ENCODE measurements at regions not wholly inside any gene's neighbourhood (a gene's known extent, or its start where the extent isn't known, plus 50 kb on each side); places are given as distances from the start of the nearest gene placed in this dataset.
"Not testable (repeated sequence)": the region's sequence is repeated elsewhere in the genome, so short reads cannot be mapped to it uniquely, and the experiment has no call there.

DNA sequence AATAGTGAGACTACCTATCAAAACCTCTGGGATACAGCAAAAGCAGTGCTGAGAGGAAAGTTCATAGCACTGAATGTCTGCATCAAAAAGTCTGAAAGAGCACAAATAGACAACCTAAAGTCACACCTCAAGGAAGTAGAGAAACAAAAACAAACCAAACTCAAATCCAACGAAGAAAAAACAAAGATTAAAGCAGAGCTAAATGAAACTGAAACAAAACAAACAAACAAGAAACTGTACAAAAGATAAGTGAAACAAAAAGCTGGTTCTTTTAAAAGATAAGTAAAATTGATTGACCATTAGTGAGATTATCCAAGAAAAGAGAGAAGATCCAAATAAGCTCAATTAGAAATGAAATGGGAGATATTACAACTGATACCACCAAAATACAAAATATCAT lies 378.3 kb upstream of the NDST4 start:
- H3K9me3 Mint-ChIP-seq, result peaks cover 4% of the 10 kb centered on the region
- H3K36me3 Mint-ChIP-seq (ENCODE audit: low read depth), result no peaks in the 10 kb centered on the region
- no peaks in the 10 kb centered on the region for H3K4me1 Mint-ChIP-seq
- TF ChIP-seq, protein P1, sequence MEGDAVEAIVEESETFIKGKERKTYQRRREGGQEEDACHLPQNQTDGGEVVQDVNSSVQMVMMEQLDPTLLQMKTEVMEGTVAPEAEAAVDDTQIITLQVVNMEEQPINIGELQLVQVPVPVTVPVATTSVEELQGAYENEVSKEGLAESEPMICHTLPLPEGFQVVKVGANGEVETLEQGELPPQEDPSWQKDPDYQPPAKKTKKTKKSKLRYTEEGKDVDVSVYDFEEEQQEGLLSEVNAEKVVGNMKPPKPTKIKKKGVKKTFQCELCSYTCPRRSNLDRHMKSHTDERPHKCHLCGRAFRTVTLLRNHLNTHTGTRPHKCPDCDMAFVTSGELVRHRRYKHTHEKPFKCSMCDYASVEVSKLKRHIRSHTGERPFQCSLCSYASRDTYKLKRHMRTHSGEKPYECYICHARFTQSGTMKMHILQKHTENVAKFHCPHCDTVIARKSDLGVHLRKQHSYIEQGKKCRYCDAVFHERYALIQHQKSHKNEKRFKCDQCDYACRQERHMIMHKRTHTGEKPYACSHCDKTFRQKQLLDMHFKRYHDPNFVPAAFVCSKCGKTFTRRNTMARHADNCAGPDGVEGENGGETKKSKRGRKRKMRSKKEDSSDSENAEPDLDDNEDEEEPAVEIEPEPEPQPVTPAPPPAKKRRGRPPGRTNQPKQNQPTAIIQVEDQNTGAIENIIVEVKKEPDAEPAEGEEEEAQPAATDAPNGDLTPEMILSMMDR (IDR thresholded peaks at IDR 0.05; ENCODE audit: unreplicated experiment in 3 of 3), result no peak
- H3K27me3 Mint-ChIP-seq (ENCODE audit: low read depth), result no peaks in the 10 kb centered on the region
- no peak overlapping the region for H3K27ac Mint-ChIP-seq
- H3K4me3 Mint-ChIP-seq, result no peak overlapping the region

DNA sequence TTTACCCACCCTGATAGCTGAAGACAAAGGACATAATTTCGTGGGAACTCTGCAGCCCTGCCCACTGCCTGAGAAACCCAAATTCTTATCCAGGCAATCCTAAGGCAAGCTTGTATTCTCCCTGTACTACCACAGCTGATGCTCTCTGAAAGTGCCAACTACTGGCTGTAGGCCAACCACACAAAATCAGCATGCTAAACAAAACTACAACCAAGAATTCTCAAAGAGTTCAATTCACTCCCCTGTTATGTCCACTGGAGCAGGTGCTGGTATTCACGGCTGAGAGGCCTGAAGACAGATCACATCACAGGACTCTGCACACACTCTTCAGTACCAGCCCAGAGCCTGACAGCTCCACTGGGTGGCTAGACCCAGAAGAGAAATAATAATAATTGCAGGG lies 375.9 kb upstream of the NDST4 start:
- TF ChIP-seq, protein P1 (IDR thresholded peaks at IDR 0.05; ENCODE audit: unreplicated experiment in 3 of 3), result no peak
- peaks cover 4% of the 10 kb centered on the region for H3K9me3 Mint-ChIP-seq
- H3K36me3 Mint-ChIP-seq (ENCODE audit: low read depth), result no peaks in the 10 kb centered on the region
- no peaks in the 10 kb centered on the region for H3K4me1 Mint-ChIP-seq
- H3K27ac Mint-ChIP-seq, result no peak overlapping the region
- no peak overlapping the region for H3K4me3 Mint-ChIP-seq
- no peaks in the 10 kb centered on the region for H3K27me3 Mint-ChIP-seq (ENCODE audit: low read depth)

DNA sequence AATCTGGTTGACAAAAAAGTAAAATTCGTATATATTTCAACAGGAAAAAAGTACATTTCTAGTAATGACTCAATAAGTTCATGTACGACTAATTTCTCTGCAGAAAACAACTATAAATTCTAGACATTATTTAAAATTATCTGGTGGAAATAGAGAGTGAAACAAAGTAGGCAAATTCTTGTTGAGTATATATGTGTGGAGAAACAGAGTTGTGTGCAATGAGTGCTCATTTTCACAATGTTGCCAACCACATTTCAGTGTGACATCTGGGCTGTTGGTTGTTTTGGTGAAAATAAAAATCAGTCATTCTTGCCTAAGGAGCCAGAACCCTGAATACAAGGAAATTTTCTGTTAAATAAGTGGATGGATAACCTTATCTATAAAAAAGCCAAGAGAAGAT lies 372.0 kb upstream of the NDST4 start:
- no peaks in the 10 kb centered on the region for H3K4me1 Mint-ChIP-seq
- no peaks in the 10 kb centered on the region for H3K27me3 Mint-ChIP-seq (ENCODE audit: low read depth)
- no peak overlapping the region for H3K4me3 Mint-ChIP-seq

DNA sequence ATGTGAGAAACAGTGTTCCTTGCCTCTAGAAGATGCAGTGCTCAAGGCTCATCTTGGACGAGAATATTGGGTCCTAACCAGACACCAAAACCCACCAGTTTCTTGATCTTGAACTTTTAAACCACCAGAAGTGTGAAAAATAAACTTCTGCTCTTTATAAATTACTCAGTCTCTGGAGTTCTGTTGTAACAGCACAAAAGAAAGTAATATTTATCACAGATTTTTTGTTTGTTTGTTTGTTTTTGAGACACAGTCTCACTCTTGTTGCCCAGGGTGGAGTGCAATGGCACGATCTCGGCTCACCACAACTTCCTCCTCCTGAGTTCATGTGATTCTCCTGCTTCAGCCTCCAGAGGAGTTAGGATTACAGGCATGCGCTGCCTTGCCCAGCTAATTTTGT lies 371.1 kb upstream of the NDST4 start:
- no peak overlapping the region for H3K4me3 Mint-ChIP-seq
- H3K27me3 Mint-ChIP-seq (ENCODE audit: low read depth), result no peaks in the 10 kb centered on the region
- H3K27ac Mint-ChIP-seq, result no peak overlapping the region

More for the DNA sequence above, 372.0 kb upstream of the NDST4 start:
- peaks cover 3% of the 10 kb centered on the region for H3K9me3 Mint-ChIP-seq
- H3K36me3 Mint-ChIP-seq (ENCODE audit: low read depth), result no peaks in the 10 kb centered on the region
- TF ChIP-seq, protein P1 (IDR thresholded peaks at IDR 0.05; ENCODE audit: unreplicated experiment in 3 of 3), result no peak
- H3K27ac Mint-ChIP-seq, result no peak overlapping the region

DNA sequence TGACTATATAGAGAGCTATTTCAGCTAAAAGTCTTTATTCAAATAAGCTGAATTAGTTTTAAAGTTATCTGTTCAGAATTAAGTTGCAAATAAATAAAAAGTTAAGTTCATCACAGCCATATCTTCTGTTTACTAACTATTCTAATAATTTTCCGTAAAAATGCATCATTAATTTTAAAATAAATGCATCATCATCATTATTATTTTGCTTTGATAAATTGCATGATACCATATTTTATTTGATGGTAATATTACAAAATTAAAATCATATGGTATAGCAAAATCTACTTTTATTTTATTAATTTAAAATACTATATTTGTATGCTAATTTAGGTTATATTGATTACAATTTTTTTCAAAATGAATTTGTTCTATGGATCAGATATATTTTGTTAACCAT lies 357.3 kb upstream of the NDST4 start:
- Mint-ChIP-seq H3K36me3 (ENCODE audit: low read depth) (no peaks in the 10 kb centered on the region), H3K9me3 (no peaks in the 10 kb centered on the region), H3K27me3 (ENCODE audit: low read depth) (no peaks in the 10 kb centered on the region), H3K4me3 (no peak overlapping the region), H3K27ac (no peak overlapping the region), H3K4me1 (no peaks in the 10 kb centered on the region)
- TF ChIP-seq, protein P1 (IDR thresholded peaks at IDR 0.05; ENCODE audit: unreplicated experiment in 3 of 3), result no peak

More for the DNA sequence above, 371.1 kb upstream of the NDST4 start:
- Mint-ChIP-seq H3K4me1 (no peaks in the 10 kb centered on the region), H3K36me3 (ENCODE audit: low read depth) (no peaks in the 10 kb centered on the region), H3K9me3 (peaks cover 3% of the 10 kb centered on the region)
- TF ChIP-seq, protein P1 (IDR thresholded peaks at IDR 0.05; ENCODE audit: unreplicated experiment in 3 of 3), result no peak

DNA sequence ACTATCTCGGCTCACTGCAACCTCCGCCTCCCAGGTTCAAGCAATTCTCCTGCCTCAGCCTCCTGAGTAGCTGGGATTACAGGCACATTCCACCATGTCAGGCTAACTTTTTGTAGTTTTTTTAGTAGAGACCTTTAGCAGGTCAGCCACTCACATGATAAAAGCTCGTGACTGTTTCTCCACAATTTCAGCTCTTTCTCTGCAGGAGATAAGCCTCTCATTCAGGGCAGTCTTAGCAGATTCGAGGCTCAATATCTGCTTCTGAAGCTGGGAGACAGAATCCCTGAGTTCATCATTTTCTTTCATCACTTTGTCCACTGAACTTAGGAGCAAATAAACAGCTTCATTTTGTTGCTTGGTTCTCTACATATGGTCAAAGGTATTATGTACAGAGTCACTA lies 345.9 kb upstream of the NDST4 start:
- not testable (repeated sequence) for H3K4me3 Mint-ChIP-seq; H3K27me3 Mint-ChIP-seq (ENCODE audit: low read depth); H3K9me3 Mint-ChIP-seq; H3K36me3 Mint-ChIP-seq (ENCODE audit: low read depth); H3K4me1 Mint-ChIP-seq; H3K27ac Mint-ChIP-seq

Data from nephron (organoid).